DND-41 (cell line): ENCODE measurements at regions not wholly inside any gene's neighbourhood (a gene's known extent, or its start where the extent isn't known, plus 50 kb on each side); places are given as distances from the start of the nearest gene placed in this dataset.

ENCODE experiments used
- ATAC-seq: fragments of 200-7000 bp; cut with Tn5 transposase; 3 replicates; pipeline ENCODE4 v1.9.1; 2021; ENCODE audit warnings: low read depth; ENCODE audit not compliant: insufficient read depth
- DNase-seq: peaks from one replicate; pipeline ENCODE4 v3.0.0-alpha.2; 2020
- H2AFZ ChIP-seq: 2 replicates; pipeline ENCODE4 v1.6.0; 2012; ENCODE audit warnings: low read depth, low read length
- H3K27ac ChIP-seq: 2 replicates; pipeline ENCODE4 v1.5.1; 2012; ENCODE audit warnings: low read length, inconsistent platforms
- H3K27me3 ChIP-seq: fragments of 200-600 bp; sonication (generic); 2 replicates; pipeline ENCODE4 v1.6.0; 2012; ENCODE audit warnings: low read length, mild to moderate bottlenecking, inconsistent platforms; ENCODE audit not compliant: insufficient read depth, poor library complexity
- H3K36me3 ChIP-seq: 2 replicates; pipeline ENCODE4 v1.5.1; 2012; ENCODE audit warnings: low read length, inconsistent platforms; ENCODE audit not compliant: insufficient read depth
- H3K4me1 ChIP-seq: 2 replicates; pipeline ENCODE4 v1.5.1; 2012; ENCODE audit warnings: mild to moderate bottlenecking, low read length; ENCODE audit not compliant: insufficient read depth
- H3K4me2 ChIP-seq: 2 replicates; pipeline ENCODE4 v1.6.0; 2012; ENCODE audit warnings: mild to moderate bottlenecking, moderate library complexity, low read length, inconsistent platforms; ENCODE audit not compliant: insufficient read depth
- H3K4me3 ChIP-seq, 2 experiments: fragments of 200-600 bp in 1 of 2; shearing (Covaris generic) in 1 of 2; 2 replicates each; pipeline ENCODE4 v1.5.1; 2012 to 2016; ENCODE audit warnings: inconsistent platforms in 2 of 2, low read length in 2 of 2, mild to moderate bottlenecking in 2 of 2, low read depth in 1 of 2, moderate library complexity in 1 of 2
- H3K79me2 ChIP-seq: 2 replicates; pipeline ENCODE4 v1.6.0; 2012; ENCODE audit warnings: low read length, inconsistent platforms; ENCODE audit not compliant: insufficient read depth
- H3K9ac ChIP-seq: 2 replicates; pipeline ENCODE4 v1.6.0; 2012; ENCODE audit warnings: low read depth, mild to moderate bottlenecking, inconsistent platforms, low read length, moderate library complexity
- H3K9me3 ChIP-seq: 2 replicates; pipeline ENCODE4 v1.5.1; 2012; ENCODE audit warnings: low read length, moderate library complexity, mild to moderate bottlenecking, inconsistent platforms; ENCODE audit not compliant: insufficient read depth, severe bottlenecking
- H4K20me1 ChIP-seq: 2 replicates; pipeline ENCODE4 v1.6.0; 2012; ENCODE audit warnings: low read length; ENCODE audit not compliant: insufficient read depth
- CTCF ChIP-seq: IDR thresholded peaks from 2 replicates; pipeline ENCODE4 v1.5.1; 2012; ENCODE audit warnings: borderline replicate concordance, low read length, moderate library complexity, mild to moderate bottlenecking; ENCODE audit not compliant: poor library complexity, severe bottlenecking; ENCODE audit errors: extremely low read depth
- EZH2 ChIP-seq: IDR thresholded peaks from 3 replicates; pipeline ENCODE4 v1.6.1; 2012; ENCODE audit warnings: borderline replicate concordance, low read depth, mild to moderate bottlenecking, moderate library complexity, low read length, inconsistent platforms; ENCODE audit not compliant: severe bottlenecking

- TF ChIP-seq CTCF (no peak), EZH2 (no peak)
- Histone ChIP-seq H3K79me2 (no peaks in the 10 kb centered on the region), H3K4me2 (no peak overlapping the region), H3K4me1 (peaks cover 55% of the 10 kb centered on the region), H3K27ac (peak overlapping the region; percentile 52; the same call in 1 of the 2 replicates), H3K9me3 (no peaks in the 10 kb centered on the region), H3K4me3 (no peak overlapping the region), H2AFZ (no peak overlapping the region), H3K36me3 (no peaks in the 10 kb centered on the region), H3K9ac (no peak overlapping the region), H3K27me3 (peaks cover 14% of the 10 kb centered on the region), H4K20me1 (peaks cover 15% of the 10 kb centered on the region; the same call in 1 of the 2 replicates)
- no peak for DNase-seq
- ATAC-seq = no peak
Observed at GRCh38 chr15:70479056-70479455, 284.3 kb downstream of the UACA start.

- H2AFZ ChIP-seq = no peak overlapping the region
Observed at GRCh38 chr15:70478251-70478990, 284.9 kb downstream of the UACA start.

GRCh38 chr15:70477750-70478250 is 285.6 kb downstream of the UACA start:
- TF ChIP-seq CTCF = no peak
- TF ChIP-seq EZH2 = no peak
- DNase-seq (no peak), ATAC-seq (no peak)
- Histone ChIP-seq H3K4me2 (no peak overlapping the region), H4K20me1 (peaks cover 11% of the 10 kb centered on the region; the same call in 1 of the 2 replicates), H3K27ac (no peak overlapping the region), H3K36me3 (no peaks in the 10 kb centered on the region), H3K9me3 (no peaks in the 10 kb centered on the region), H3K4me3 (no peak overlapping the region), H3K9ac (no peak overlapping the region), H2AFZ (no peak overlapping the region), H3K4me1 (peaks cover 57% of the 10 kb centered on the region), H3K79me2 (no peaks in the 10 kb centered on the region), H3K27me3 (peaks cover 8% of the 10 kb centered on the region)

More at GRCh38 chr15:70478251-70478990, 284.9 kb downstream of the UACA start:
- no peaks in the 10 kb centered on the region for H3K9me3 ChIP-seq
- H3K27me3 ChIP-seq = peaks cover 13% of the 10 kb centered on the region
- no peaks in the 10 kb centered on the region for H3K36me3 ChIP-seq
- H4K20me1 ChIP-seq = peaks cover 14% of the 10 kb centered on the region; the same call in 1 of the 2 replicates
- H3K4me2 ChIP-seq = no peak overlapping the region
- peak; percentile 30 for ATAC-seq
- H3K79me2 ChIP-seq = no peaks in the 10 kb centered on the region
- TF ChIP-seq EZH2 = no peak
- no peak for TF ChIP-seq CTCF
- H3K27ac ChIP-seq = peak overlapping the region; percentile 52
- DNase-seq = peak; percentile 53
- H3K4me3 ChIP-seq = no peak overlapping the region
- peaks cover 57% of the 10 kb centered on the region for H3K4me1 ChIP-seq
- no peak overlapping the region for H3K9ac ChIP-seq
